SK-N-SH (cell line): ENCODE measurements at regions not wholly inside any gene's neighbourhood (a gene's known extent, or its start where the extent isn't known, plus 50 kb on each side); places are given as distances from the start of the nearest gene placed in this dataset.

Experiments used
- CTCF ChIA-PET: fragments of 300-600, 350-600 bp; formaldehyde crosslinking; extraction: SDS; loops from one replicate; lab custom pipeline; 2021; lab: Yijun Ruan, JAX
- POLR2A ChIA-PET: fragments of 350-600 bp; sonication (Branson Sonifier 250); formaldehyde crosslinking; extraction: SDS; loops from one replicate; lab custom pipeline; 2020; ENCODE audit warnings: antibody characterized with exemption, inconsistent platforms; lab: Yijun Ruan, JAX
- DNase-seq: peaks from one replicate; pipeline ENCODE4 v3.0.0; 2012
- H2AFZ ChIP-seq: fragments of 200-600 bp; sonication (generic); 2 replicates; pipeline ENCODE4 v1.8.1; 2016; ENCODE audit warnings: antibody characterized with exemption, mild to moderate bottlenecking, low read depth
- H3F3A ChIP-seq: fragments of 200-600 bp; sonication (generic); replicated peaks from 2 replicates; pipeline ENCODE3; 2016; ENCODE audit warnings: antibody characterized with exemption, mild to moderate bottlenecking; ENCODE audit not compliant: insufficient read depth
- H3K27ac ChIP-seq, 2 experiments: fragments of 200-500 bp in 1 of 2; fragments of 200-600 bp in 1 of 2; sonication (Bioruptor generic) in 1 of 2; sonication (generic), shearing (Covaris generic) in 1 of 2; 2 replicates each; pipeline versions ENCODE4 v1.5.1 to v1.6.1; 2014 to 2016; ENCODE audit warnings: low read depth in 2 of 2, inconsistent platforms in 1 of 2, low read length in 1 of 2, mild to moderate bottlenecking in 1 of 2, mixed read lengths in 1 of 2
- H3K27me3 ChIP-seq: fragments of 200-600 bp; sonication (generic), shearing (Covaris generic); 2 replicates; pipeline ENCODE4 v1.6.1; 2016; ENCODE audit warnings: mixed run types; ENCODE audit not compliant: insufficient read depth
- H3K36me3 ChIP-seq, 2 experiments: fragments of 200-500 bp in 1 of 2; fragments of 200-600 bp in 1 of 2; sonication (Bioruptor generic) in 1 of 2; sonication (generic) in 1 of 2; replicated peaks in 1 of 2; 2 replicates each; pipeline versions ENCODE3 to v1.5.1; 2014 to 2016; ENCODE audit warnings: low read length in 1 of 2, mild to moderate bottlenecking in 1 of 2; ENCODE audit not compliant: insufficient read depth in 2 of 2, control insufficient read depth in 1 of 2
- H3K4me1 ChIP-seq, 2 experiments: fragments of 200-500 bp in 1 of 2; fragments of 200-600 bp in 1 of 2; sonication (Bioruptor generic) in 1 of 2; sonication (generic), shearing (Covaris generic) in 1 of 2; 2 replicates each; pipeline versions ENCODE4 v1.5.1 to v1.6.1; 2014 to 2016; ENCODE audit warnings: low read depth in 1 of 2, low read length in 1 of 2, mixed run types in 1 of 2; ENCODE audit not compliant: insufficient read depth in 2 of 2, control insufficient read depth in 1 of 2
- H3K4me2 ChIP-seq: fragments of 200-600 bp; sonication (generic), shearing (Covaris generic); 2 replicates; pipeline ENCODE4 v1.6.1; 2017; ENCODE audit warnings: mixed run types
- H3K4me3 ChIP-seq, 2 experiments: fragments of 200-500 bp in 1 of 2; fragments of 200-600 bp in 1 of 2; sonication (Bioruptor generic) in 1 of 2; sonication (generic), shearing (Covaris generic) in 1 of 2; 2 replicates each; pipeline versions ENCODE4 v1.5.1 to v1.8.1; 2014 to 2016; ENCODE audit warnings: low read depth in 2 of 2, inconsistent platforms in 1 of 2, low read length in 1 of 2, mild to moderate bottlenecking in 1 of 2, mixed read lengths in 1 of 2, moderate library complexity in 1 of 2
- H3K79me2 ChIP-seq: fragments of 200-600 bp; sonication (generic); 2 replicates; pipeline ENCODE4 v1.8.1; 2017; ENCODE audit warnings: mild to moderate bottlenecking; ENCODE audit not compliant: insufficient read depth
- H3K9ac ChIP-seq: fragments of 200-600 bp; sonication (generic); 2 replicates; pipeline ENCODE4 v1.6.1; 2017; ENCODE audit warnings: mixed run types
- H3K9me2 ChIP-seq: fragments of 200-600 bp; sonication (generic); 2 replicates; pipeline ENCODE4 v1.6.1; 2017; ENCODE audit warnings: mixed run types
- H3K9me3 ChIP-seq: fragments of 200-600 bp; sonication (generic); 2 replicates; pipeline ENCODE4 v1.6.1; 2017; ENCODE audit warnings: mixed run types, mild to moderate bottlenecking, moderate library complexity
- H4K20me1 ChIP-seq: fragments of 200-600 bp; sonication (generic); 2 replicates; pipeline ENCODE4 v1.6.1; 2017; ENCODE audit warnings: mild to moderate bottlenecking, mixed run types; ENCODE audit not compliant: insufficient read depth
- CHD2 ChIP-seq: fragments of 150-350 bp; IDR thresholded peaks from 2 replicates; pipeline ENCODE4 v1.6.1; 2018; ENCODE audit warnings: low read length; ENCODE audit not compliant: partially characterized antibody
- ELF1 ChIP-seq: IDR thresholded peaks from 2 replicates; pipeline ENCODE4 v1.4.0; 2012
- EP300 ChIP-seq, 2 experiments: IDR thresholded peaks; 2 replicates each; pipeline versions ENCODE4 v1.4.0 to v1.6.1; 2012; ENCODE audit warnings: borderline replicate concordance in 1 of 2, low read depth in 1 of 2, low read length in 1 of 2
- FOXJ3 ChIP-seq: sonication (generic); formaldehyde crosslinking; IDR thresholded peaks from 2 replicates; pipeline ENCODE4 v1.5.1; 2020; ENCODE audit warnings: mild to moderate bottlenecking, missing genetic modification reagents
- GABPA ChIP-seq: IDR thresholded peaks from 2 replicates; pipeline ENCODE4 v1.4.0; 2012; ENCODE audit warnings: low read depth, mild to moderate bottlenecking
- IRF3 ChIP-seq: fragments of 150-350 bp; IDR thresholded peaks from 2 replicates; pipeline ENCODE4 v1.6.1; 2016; ENCODE audit warnings: mild to moderate bottlenecking, low read depth, low read length
- MEF2A ChIP-seq: IDR thresholded peaks from 2 replicates; pipeline ENCODE4 v1.4.0; 2012; ENCODE audit warnings: low read depth, borderline replicate concordance
- POLR2AphosphoS5 ChIP-seq: IDR thresholded peaks from 2 replicates; pipeline ENCODE4 v1.6.1; 2012; ENCODE audit warnings: low read depth, low read length
- RAD21 ChIP-seq: IDR thresholded peaks from 2 replicates; pipeline ENCODE4 v1.6.1; 2012; ENCODE audit warnings: mild to moderate bottlenecking, low read length
- RCOR1 ChIP-seq: fragments of 150-350 bp; IDR thresholded peaks from 2 replicates; pipeline ENCODE4 v1.6.1; 2017; ENCODE audit warnings: antibody characterized with exemption, low read length
- RFX5 ChIP-seq: IDR thresholded peaks from 2 replicates; pipeline ENCODE4 v1.6.1; 2012; ENCODE audit warnings: mild to moderate bottlenecking, improper control_type of control experiment, low read length
- RXRA ChIP-seq: IDR thresholded peaks from 2 replicates; pipeline ENCODE4 v1.4.0; 2012; ENCODE audit warnings: low read depth, mild to moderate bottlenecking, borderline replicate concordance
- SIN3A ChIP-seq: IDR thresholded peaks from 2 replicates; pipeline ENCODE4 v1.6.1; 2012; ENCODE audit warnings: low read depth, mild to moderate bottlenecking, low read length, moderate library complexity, borderline replicate concordance
- SMC3 ChIP-seq: IDR thresholded peaks from 2 replicates; pipeline ENCODE4 v1.6.1; 2012; ENCODE audit warnings: low read depth, low read length, improper control_type of control experiment
- TCF12 ChIP-seq: IDR thresholded peaks from 2 replicates; pipeline ENCODE4 v1.4.0; 2012
- TEAD4 ChIP-seq: IDR thresholded peaks from 2 replicates; pipeline ENCODE4 v1.4.0; 2012; ENCODE audit warnings: mild to moderate bottlenecking, borderline replicate concordance; ENCODE audit not compliant: insufficient read depth
- USF1 ChIP-seq: IDR thresholded peaks from 2 replicates; pipeline ENCODE4 v1.4.0; 2012; ENCODE audit warnings: low read depth, borderline replicate concordance
- ZBTB33 ChIP-seq: IDR thresholded peaks from 2 replicates; pipeline ENCODE4 v1.4.0; 2012; ENCODE audit warnings: low read depth, borderline replicate concordance
- WGBS: methylation state at CpG from one replicate; pipeline ENCODE4 v1.1.6; 2017; ENCODE audit warnings: low lambda C conversion rate; 5-methylcytosine and 5-hydroxymethylcytosine counted together

- 81% methylated on average over 6 of the region's 6 CpGs for WGBS
- no peaks in the 10 kb centered on the region for H4K20me1 ChIP-seq
- no peaks in the 10 kb centered on the region for H3K4me1 ChIP-seq
- H3K27me3 ChIP-seq: no peaks in the 10 kb centered on the region
- no peaks in the 10 kb centered on the region for H3K79me2 ChIP-seq
- ChIA-PET CTCF (interaction anchor here (0.7 kb wide), 1 partner anchor 8 kb away, joined by 3 read pairs; no protein-coding TSS in a partner anchor), POLR2A (no interaction called here)
- no peak overlapping the region for H3K9ac ChIP-seq
- no peaks in the 10 kb centered on the region for H3K9me2 ChIP-seq
- no peak overlapping the region for H3K4me3 ChIP-seq
- H3K27ac ChIP-seq: no peak overlapping the region
- H3K36me3 ChIP-seq: no peaks in the 10 kb centered on the region
- DNase-seq: no peak
- no peak overlapping the region for H2AFZ ChIP-seq
- H3K9me3 ChIP-seq: no peaks in the 10 kb centered on the region
- TF ChIP-seq GABPA: no peak
- TF ChIP-seq ELF1: no peak
- TF ChIP-seq SMC3: no peak
- no peak for TF ChIP-seq FOXJ3 (CRISPR knock-in tag)
- H3F3A ChIP-seq: no peaks in the 10 kb centered on the region
- no peak overlapping the region for H3K4me2 ChIP-seq
These were observed 55.4 kb downstream of the FOXI1 start for GRCh38 chr5:170161069-170161468.

- Histone ChIP-seq H3K36me3 (no peaks in the 10 kb centered on the region), H3K4me1 (no peaks in the 10 kb centered on the region), H4K20me1 (no peaks in the 10 kb centered on the region), H3K9ac (no peak overlapping the region), H3K27ac (no peak overlapping the region), H3K79me2 (no peaks in the 10 kb centered on the region), H2AFZ (no peak overlapping the region), H3K9me3 (no peaks in the 10 kb centered on the region), H3K27me3 (no peaks in the 10 kb centered on the region), H3F3A (no peaks in the 10 kb centered on the region), H3K4me2 (no peak overlapping the region), H3K9me2 (no peaks in the 10 kb centered on the region), H3K4me3 (no peak overlapping the region)
- no peak for DNase-seq
- 83% methylated on average over 3 of the region's 3 CpGs for WGBS
- ChIA-PET POLR2A (no interaction called here), CTCF (no interaction called here)
- no peak for TF ChIP-seq POLR2AphosphoS5
These were observed 57.1 kb downstream of the FOXI1 start for GRCh38 chr5:170162631-170163321.

GRCh38 chr5:170164087-170164486, 58.4 kb downstream of the FOXI1 start:
- POLR2A ChIA-PET: no interaction called here
- 57% methylated on average over 5 of the region's 5 CpGs for WGBS

More at GRCh38 chr5:170164087-170164486, 58.4 kb downstream of the FOXI1 start:
- TF ChIP-seq POLR2AphosphoS5 (no peak), USF1 (no peak), TEAD4 (no peak), RAD21 (no peak), ELF1 (no peak), MEF2A (no peak), IRF3 (no peak), RFX5 (no peak), ZBTB33 (no peak), CHD2 (no peak), EP300 (IDR thresholded peaks at IDR 0.05; ENCODE audit: borderline replicate concordance in 1 of 2, low read depth in 1 of 2, low read length in 1 of 2) (no peak), RCOR1 (no peak), SIN3A (no peak), RXRA (no peak), GABPA (no peak), TCF12 (no peak), SMC3 (no peak)
- DNase-seq: no peak
- no peak overlapping the region for H2AFZ ChIP-seq
- CTCF ChIA-PET: interaction anchor here (1.0 kb wide), 1 partner anchor 20 kb away, joined by 3 read pairs; no protein-coding TSS in a partner anchor
- no peak overlapping the region for H3K9ac ChIP-seq
- H4K20me1 ChIP-seq: no peaks in the 10 kb centered on the region
- no peaks in the 10 kb centered on the region for H3K9me2 ChIP-seq
- no peaks in the 10 kb centered on the region for H3K27me3 ChIP-seq
- H3K79me2 ChIP-seq: no peaks in the 10 kb centered on the region
- H3K36me3 ChIP-seq: no peaks in the 10 kb centered on the region
- no peaks in the 10 kb centered on the region for H3F3A ChIP-seq
- no peaks in the 10 kb centered on the region for H3K9me3 ChIP-seq
- H3K4me1 ChIP-seq: peaks cover 0 to 8% of the 10 kb centered on the region in 2 experiments; a peak in 1 of 4 replicates
- no peak overlapping the region for H3K4me2 ChIP-seq
- no peak overlapping the region for H3K4me3 ChIP-seq
- H3K27ac ChIP-seq: no peak overlapping the region
